ENCODE measurements at regions not wholly inside any gene's neighbourhood (a gene's known extent, or its start where the extent isn't known, plus 50 kb on each side); places are given as distances from the start of the nearest gene placed in this dataset.

GRCh38 chr19:28472843-28473242, 740.1 kb downstream of the UQCRFS1 start:
- TF ChIP-seq CTCF (IDR thresholded peaks at IDR 0.05) = no peak
- no peak for TF ChIP-seq POLR2A (IDR thresholded peaks at IDR 0.05)
